DMS 273 (cell line): ENCODE measurements at regions not wholly inside any gene's neighbourhood (a gene's known extent, or its start where the extent isn't known, plus 50 kb on each side); places are given as distances from the start of the nearest gene placed in this dataset.

Experiments
- DNase-seq: peaks from one replicate; lab custom pipeline; 2025; ENCODE audit not compliant: unreplicated experiment; lab: John Stamatoyannopoulos, UW

GRCh38 chr22:20637750-20638506 lies 130.5 kb downstream of the MED15 start:
- no peak for DNase-seq

- no peak for DNase-seq
These were observed 131.1 kb downstream of the MED15 start for GRCh38 chr22:20638507-20638870.

- DNase-seq, result no peak
These were observed 131.9 kb downstream of the MED15 start for GRCh38 chr22:20639343-20639742.

GRCh38 chr22:20639750-20640149 lies 132.3 kb downstream of the MED15 start:
- DNase-seq, result no peak

- DNase-seq, result no peak
These were observed 132.6 kb upstream of the SERPIND1 start for GRCh38 chr22:20641198-20641892.

GRCh38 chr22:20641919-20642579 lies 131.9 kb upstream of the SERPIND1 start:
- no peak for DNase-seq

- no peak for DNase-seq
These were observed 131.2 kb upstream of the SERPIND1 start for GRCh38 chr22:20642668-20643179.

- DNase-seq, result no peak
These were observed 129.8 kb upstream of the SERPIND1 start for GRCh38 chr22:20644071-20644642.

- no peak for DNase-seq
These were observed 128.0 kb upstream of the SERPIND1 start for GRCh38 chr22:20645954-20646353.

GRCh38 chr22:20646415-20646814 lies 127.5 kb upstream of the SERPIND1 start:
- no peak for DNase-seq

- DNase-seq, result no peak
These were observed 127.0 kb upstream of the SERPIND1 start for GRCh38 chr22:20646906-20647305.

GRCh38 chr22:20647586-20648305 lies 126.2 kb upstream of the SERPIND1 start:
- no peak for DNase-seq

GRCh38 chr22:20648306-20648903 lies 125.5 kb upstream of the SERPIND1 start:
- peak; percentile 22 for DNase-seq

GRCh38 chr22:20650294-20651207 lies 123.4 kb upstream of the SERPIND1 start:
- no peak for DNase-seq

GRCh38 chr22:20651286-20651685 lies 122.6 kb upstream of the SERPIND1 start:
- no peak for DNase-seq

- no peak for DNase-seq
These were observed 121.8 kb upstream of the SERPIND1 start for GRCh38 chr22:20652130-20652529.

- no peak for DNase-seq
These were observed 121.3 kb upstream of the SERPIND1 start for GRCh38 chr22:20652582-20652981.

- DNase-seq, result no peak
These were observed 120.7 kb upstream of the SERPIND1 start for GRCh38 chr22:20653012-20653794.
